ENCODE measurements at regions not wholly inside any gene's neighbourhood (a gene's known extent, or its start where the extent isn't known, plus 50 kb on each side); places are given as distances from the start of the nearest gene placed in this dataset.

DNA sequence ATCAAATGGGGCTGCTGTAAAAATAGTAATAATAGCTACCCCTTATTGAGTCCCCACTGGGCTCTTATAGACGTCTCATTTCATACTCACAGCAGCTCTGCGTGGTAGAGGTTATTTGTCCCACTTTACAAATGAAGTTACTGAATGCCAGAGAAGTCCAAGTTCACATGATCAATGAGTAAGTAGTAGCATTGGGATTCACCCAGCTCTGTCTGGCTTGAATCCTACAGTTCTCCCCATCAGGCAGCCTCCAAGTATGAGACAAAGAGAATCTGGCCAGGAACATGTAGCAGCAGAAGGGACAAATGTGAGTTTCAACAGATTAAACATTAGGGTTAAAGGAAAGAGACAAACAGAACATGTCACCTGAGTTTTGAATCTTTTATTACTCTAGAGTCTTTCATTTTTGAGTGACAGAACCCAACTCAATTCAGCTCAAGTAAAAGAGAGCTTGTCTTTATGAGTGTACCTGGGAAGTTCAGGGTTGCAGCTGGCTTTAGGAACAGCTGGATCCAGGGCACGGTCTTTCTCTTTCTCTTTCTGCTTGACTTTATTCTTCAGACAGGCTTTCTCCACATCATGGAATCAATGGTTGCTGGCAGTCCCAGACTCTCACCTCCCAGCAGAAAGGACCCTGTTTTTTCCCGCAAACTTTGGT, 64.1 kb upstream of the JDP2 start:
- TF ChIP-seq, protein P1, sequence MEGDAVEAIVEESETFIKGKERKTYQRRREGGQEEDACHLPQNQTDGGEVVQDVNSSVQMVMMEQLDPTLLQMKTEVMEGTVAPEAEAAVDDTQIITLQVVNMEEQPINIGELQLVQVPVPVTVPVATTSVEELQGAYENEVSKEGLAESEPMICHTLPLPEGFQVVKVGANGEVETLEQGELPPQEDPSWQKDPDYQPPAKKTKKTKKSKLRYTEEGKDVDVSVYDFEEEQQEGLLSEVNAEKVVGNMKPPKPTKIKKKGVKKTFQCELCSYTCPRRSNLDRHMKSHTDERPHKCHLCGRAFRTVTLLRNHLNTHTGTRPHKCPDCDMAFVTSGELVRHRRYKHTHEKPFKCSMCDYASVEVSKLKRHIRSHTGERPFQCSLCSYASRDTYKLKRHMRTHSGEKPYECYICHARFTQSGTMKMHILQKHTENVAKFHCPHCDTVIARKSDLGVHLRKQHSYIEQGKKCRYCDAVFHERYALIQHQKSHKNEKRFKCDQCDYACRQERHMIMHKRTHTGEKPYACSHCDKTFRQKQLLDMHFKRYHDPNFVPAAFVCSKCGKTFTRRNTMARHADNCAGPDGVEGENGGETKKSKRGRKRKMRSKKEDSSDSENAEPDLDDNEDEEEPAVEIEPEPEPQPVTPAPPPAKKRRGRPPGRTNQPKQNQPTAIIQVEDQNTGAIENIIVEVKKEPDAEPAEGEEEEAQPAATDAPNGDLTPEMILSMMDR (IDR thresholded peaks at IDR 0.05), result no peak
- no peak for TF ChIP-seq POLR2AphosphoS5 (IDR thresholded peaks at IDR 0.05)
